SK-N-SH treated with all-trans-retinoic acid at 6 μM for 48 hours (cell line): ENCODE measurements at regions not wholly inside any gene's neighbourhood (a gene's known extent, or its start where the extent isn't known, plus 50 kb on each side); places are given as distances from the start of the nearest gene placed in this dataset.

Source experiments
- ATAC-seq: fragments of 200-7000 bp; cut with Tn5 transposase; 3 replicates; pipeline ENCODE4 v1.9.1; 2020; ENCODE audit warnings: mild to moderate bottlenecking, moderate library complexity
- BACH2 ChIP-seq: fragments of 250-450 bp; sonication (Bioruptor Pico); IDR thresholded peaks from 2 replicates; pipeline ENCODE4 v1.9.0; 2021; ENCODE audit warnings: mild to moderate bottlenecking, borderline replicate concordance
- CSDC2 ChIP-seq: fragments of 250-450 bp; sonication (Bioruptor Pico); IDR thresholded peaks from 2 replicates; pipeline ENCODE4 v1.5.0; 2020; ENCODE audit warnings: mild to moderate bottlenecking, moderate library complexity
- CSRNP3 ChIP-seq: fragments of 250-450 bp; sonication (Bioruptor Pico); IDR thresholded peaks from 2 replicates; pipeline ENCODE4 v1.5.1; 2021; ENCODE audit warnings: mild to moderate bottlenecking, moderate library complexity
- ESRRG ChIP-seq: fragments of 250-450 bp; sonication (Bioruptor Pico); IDR thresholded peaks from 2 replicates; pipeline ENCODE4 v1.6.1; 2021; ENCODE audit warnings: mild to moderate bottlenecking
- ISL1 ChIP-seq: fragments of 250-450 bp; sonication (Bioruptor Pico); IDR thresholded peaks from 2 replicates; pipeline ENCODE4 v2.1.2; 2022; ENCODE audit warnings: mild to moderate bottlenecking, moderate library complexity
- OSR1 ChIP-seq: fragments of 250-450 bp; sonication (Bioruptor Pico); IDR thresholded peaks from 2 replicates; pipeline ENCODE4 v1.8.0; 2022; ENCODE audit warnings: moderate library complexity, mild to moderate bottlenecking, inconsistent platforms
- PPARA ChIP-seq: fragments of 250-450 bp; sonication (Bioruptor Pico); IDR thresholded peaks from 2 replicates; pipeline ENCODE4 v1.5.0; 2020; ENCODE audit warnings: mild to moderate bottlenecking, borderline replicate concordance
- SNAI2 ChIP-seq: fragments of 250-450 bp; sonication (Bioruptor Pico); IDR thresholded peaks from 2 replicates; pipeline ENCODE4 v1.5.0; 2020; ENCODE audit warnings: mild to moderate bottlenecking, moderate library complexity
- TOX ChIP-seq: fragments of 250-450 bp; sonication (Bioruptor Pico); IDR thresholded peaks from 2 replicates; pipeline ENCODE4 v1.8.0; 2021; ENCODE audit warnings: mild to moderate bottlenecking, moderate library complexity, borderline replicate concordance
- TSHZ2 ChIP-seq: fragments of 250-450 bp; sonication (Bioruptor Pico); IDR thresholded peaks from 2 replicates; pipeline ENCODE4 v1.5.0; 2020; ENCODE audit warnings: mild to moderate bottlenecking, moderate library complexity
- ZNF70 ChIP-seq: fragments of 450-650 bp; formaldehyde crosslinking; IDR thresholded peaks from 2 replicates; pipeline ENCODE4 v1.5.0; 2020; ENCODE audit warnings: mild to moderate bottlenecking, moderate library complexity
- ZNF8 ChIP-seq: fragments of 450-650 bp; formaldehyde crosslinking; IDR thresholded peaks from 2 replicates; pipeline ENCODE4 v1.5.0; 2020; ENCODE audit warnings: mild to moderate bottlenecking, moderate library complexity
- TF ChIP-seq, protein P1 (sequence below): fragments of 250-450 bp; sonication (Bioruptor Pico); IDR thresholded peaks from 2 replicates; pipeline ENCODE4 v1.8.0; 2021; ENCODE audit warnings: low read depth, mild to moderate bottlenecking, moderate library complexity, borderline replicate concordance
- TF ChIP-seq, protein P2 (sequence below): fragments of 250-450 bp; sonication (Bioruptor Pico); IDR thresholded peaks from 2 replicates; pipeline ENCODE4 v1.5.1; 2020; ENCODE audit warnings: low read depth, mild to moderate bottlenecking, moderate library complexity
- TF ChIP-seq, protein P3 (sequence below): fragments of 250-450 bp; sonication (Bioruptor Pico); IDR thresholded peaks from 2 replicates; pipeline ENCODE4 v1.8.0; 2020; ENCODE audit warnings: mild to moderate bottlenecking, moderate library complexity, borderline replicate concordance

DNA sequence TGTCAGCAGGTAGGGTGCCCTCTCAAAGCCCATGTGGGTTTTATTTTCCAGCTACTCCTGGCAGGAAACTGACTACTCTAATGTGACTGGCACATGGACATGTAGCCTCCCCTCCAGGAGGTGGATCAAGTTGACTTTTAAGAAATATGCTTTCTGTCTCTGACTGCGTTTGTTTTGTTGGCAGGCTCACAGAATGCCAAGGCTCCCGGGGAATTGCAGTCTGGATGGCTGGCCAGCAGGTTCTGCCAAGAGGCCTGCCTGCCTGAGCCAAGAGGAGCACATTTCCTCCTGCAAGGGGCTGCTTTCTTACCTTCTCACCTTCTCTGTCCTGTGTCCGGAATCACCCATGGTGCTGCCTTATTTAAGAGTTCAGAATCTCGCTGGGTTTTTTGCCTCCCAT is 217.3 kb upstream of the ERCC4 start:
- ATAC-seq = no peak

DNA sequence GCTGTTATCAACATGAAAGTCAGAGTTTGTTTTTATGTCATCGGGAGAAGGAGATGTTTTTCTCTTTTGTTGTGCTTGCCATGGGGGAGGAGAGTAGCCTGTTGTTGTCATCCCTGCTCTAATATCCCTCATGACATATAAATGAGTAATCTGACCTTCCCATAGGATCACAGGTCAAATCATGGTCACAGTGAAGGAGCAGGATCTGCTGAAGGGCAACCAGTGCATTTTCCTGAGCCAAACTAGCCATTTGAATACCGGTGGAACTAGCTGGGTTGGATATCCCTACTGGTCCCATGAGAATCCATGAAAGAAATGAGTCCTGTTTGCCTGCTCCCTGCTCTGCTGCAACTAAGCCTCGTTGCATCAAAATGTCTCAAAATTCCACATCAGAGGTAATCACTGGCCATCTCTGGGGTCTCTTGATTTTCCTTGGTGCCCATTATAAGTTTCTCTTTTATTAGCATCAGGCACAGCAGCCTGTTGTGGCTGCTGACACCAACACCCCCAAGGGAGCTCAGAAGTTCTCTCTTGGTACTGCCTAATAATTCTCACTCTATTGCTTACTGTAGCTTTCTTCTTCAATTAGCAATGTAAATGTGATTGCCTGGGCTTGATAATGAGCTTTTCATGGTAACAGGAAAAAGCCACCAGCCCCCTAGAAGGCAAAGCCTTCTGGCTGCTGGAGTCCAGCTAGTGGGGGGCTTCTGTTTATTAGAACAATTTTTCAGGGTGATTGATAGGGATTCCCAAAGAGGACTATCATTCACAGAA is 211.4 kb upstream of the ERCC4 start:
- ATAC-seq = no peak
- TF ChIP-seq TOX (CRISPR knock-in tag) = no peak
- TF ChIP-seq, protein P1, sequence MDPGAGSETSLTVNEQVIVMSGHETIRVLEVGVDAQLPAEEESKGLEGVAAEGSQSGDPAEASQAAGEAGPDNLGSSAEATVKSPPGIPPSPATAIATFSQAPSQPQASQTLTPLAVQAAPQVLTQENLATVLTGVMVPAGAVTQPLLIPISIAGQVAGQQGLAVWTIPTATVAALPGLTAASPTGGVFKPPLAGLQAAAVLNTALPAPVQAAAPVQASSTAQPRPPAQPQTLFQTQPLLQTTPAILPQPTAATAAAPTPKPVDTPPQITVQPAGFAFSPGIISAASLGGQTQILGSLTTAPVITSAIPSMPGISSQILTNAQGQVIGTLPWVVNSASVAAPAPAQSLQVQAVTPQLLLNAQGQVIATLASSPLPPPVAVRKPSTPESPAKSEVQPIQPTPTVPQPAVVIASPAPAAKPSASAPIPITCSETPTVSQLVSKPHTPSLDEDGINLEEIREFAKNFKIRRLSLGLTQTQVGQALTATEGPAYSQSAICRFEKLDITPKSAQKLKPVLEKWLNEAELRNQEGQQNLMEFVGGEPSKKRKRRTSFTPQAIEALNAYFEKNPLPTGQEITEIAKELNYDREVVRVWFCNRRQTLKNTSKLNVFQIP = no peak
- TF ChIP-seq, all 23 proteins: peak for 0

More for the DNA sequence above, 217.3 kb upstream of the ERCC4 start:
- TF ChIP-seq, protein P2, sequence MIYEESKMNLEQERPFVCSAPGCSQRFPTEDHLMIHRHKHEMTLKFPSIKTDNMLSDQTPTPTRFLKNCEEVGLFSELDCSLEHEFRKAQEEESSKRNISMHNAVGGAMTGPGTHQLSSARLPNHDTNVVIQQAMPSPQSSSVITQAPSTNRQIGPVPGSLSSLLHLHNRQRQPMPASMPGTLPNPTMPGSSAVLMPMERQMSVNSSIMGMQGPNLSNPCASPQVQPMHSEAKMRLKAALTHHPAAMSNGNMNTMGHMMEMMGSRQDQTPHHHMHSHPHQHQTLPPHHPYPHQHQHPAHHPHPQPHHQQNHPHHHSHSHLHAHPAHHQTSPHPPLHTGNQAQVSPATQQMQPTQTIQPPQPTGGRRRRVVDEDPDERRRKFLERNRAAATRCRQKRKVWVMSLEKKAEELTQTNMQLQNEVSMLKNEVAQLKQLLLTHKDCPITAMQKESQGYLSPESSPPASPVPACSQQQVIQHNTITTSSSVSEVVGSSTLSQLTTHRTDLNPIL (CRISPR knock-in tag) = no peak
- TF ChIP-seq BACH2 (CRISPR knock-in tag) = no peak
- TF ChIP-seq, all 23 proteins: peak for 0

- ATAC-seq = no peak
- TF ChIP-seq TOX (CRISPR knock-in tag) (no peak), ISL1 (CRISPR knock-in tag) (no peak), ZNF70 (CRISPR knock-in tag) (no peak), BACH2 (CRISPR knock-in tag) (no peak), PPARA (CRISPR knock-in tag) (no peak), OSR1 (CRISPR knock-in tag) (no peak), ZNF8 (CRISPR knock-in tag) (no peak), TSHZ2 (no peak), SNAI2 (CRISPR knock-in tag) (no peak), CSRNP3 (CRISPR knock-in tag) (no peak), CSDC2 (CRISPR knock-in tag) (no peak), ESRRG (no peak)
- TF ChIP-seq, protein P3, sequence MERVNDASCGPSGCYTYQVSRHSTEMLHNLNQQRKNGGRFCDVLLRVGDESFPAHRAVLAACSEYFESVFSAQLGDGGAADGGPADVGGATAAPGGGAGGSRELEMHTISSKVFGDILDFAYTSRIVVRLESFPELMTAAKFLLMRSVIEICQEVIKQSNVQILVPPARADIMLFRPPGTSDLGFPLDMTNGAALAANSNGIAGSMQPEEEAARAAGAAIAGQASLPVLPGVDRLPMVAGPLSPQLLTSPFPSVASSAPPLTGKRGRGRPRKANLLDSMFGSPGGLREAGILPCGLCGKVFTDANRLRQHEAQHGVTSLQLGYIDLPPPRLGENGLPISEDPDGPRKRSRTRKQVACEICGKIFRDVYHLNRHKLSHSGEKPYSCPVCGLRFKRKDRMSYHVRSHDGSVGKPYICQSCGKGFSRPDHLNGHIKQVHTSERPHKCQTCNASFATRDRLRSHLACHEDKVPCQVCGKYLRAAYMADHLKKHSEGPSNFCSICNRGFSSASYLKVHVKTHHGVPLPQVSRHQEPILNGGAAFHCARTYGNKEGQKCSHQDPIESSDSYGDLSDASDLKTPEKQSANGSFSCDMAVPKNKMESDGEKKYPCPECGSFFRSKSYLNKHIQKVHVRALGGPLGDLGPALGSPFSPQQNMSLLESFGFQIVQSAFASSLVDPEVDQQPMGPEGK (CRISPR knock-in tag) = no peak
- TF ChIP-seq, protein P1 = no peak
- TF ChIP-seq, protein P2 (CRISPR knock-in tag) = no peak
Measured at GRCh38 chr16:13718748-13719147, 201.2 kb upstream of the ERCC4 start.
